ENCODE measurements at regions not wholly inside any gene's neighbourhood (a gene's known extent, or its start where the extent isn't known, plus 50 kb on each side); places are given as distances from the start of the nearest gene placed in this dataset.

GRCh38 chr3:72248389-72248761 is 463.4 kb upstream of the PROK2 start:
- POLR2A ChIA-PET = no interaction called here

GRCh38 chr3:72247645-72248388 is 462.9 kb upstream of the PROK2 start:
- Mint-ChIP-seq H3K27me3 (peaks cover 17% of the 10 kb centered on the region), H3K4me1 (no peaks in the 10 kb centered on the region), H3K36me3 (ENCODE audit: low read depth) (no peaks in the 10 kb centered on the region), H3K4me3 (no peak overlapping the region), H3K27ac (no peak overlapping the region), H3K9me3 (no peaks in the 10 kb centered on the region)
- DNase-seq = no peak
- CTCF ChIA-PET = no interaction called here
- POLR2A ChIA-PET = no interaction called here

More at GRCh38 chr3:72248389-72248761, 463.4 kb upstream of the PROK2 start:
- Mint-ChIP-seq H3K4me3 (no peak overlapping the region), H3K36me3 (ENCODE audit: low read depth) (no peaks in the 10 kb centered on the region), H3K4me1 (no peaks in the 10 kb centered on the region), H3K9me3 (no peaks in the 10 kb centered on the region), H3K27ac (no peak overlapping the region), H3K27me3 (peaks cover 17% of the 10 kb centered on the region)
- DNase-seq = no peak
- CTCF ChIA-PET = no interaction called here

- CTCF ChIA-PET = no interaction called here
- POLR2A ChIA-PET = no interaction called here
- H3K36me3 Mint-ChIP-seq (ENCODE audit: low read depth) = no peaks in the 10 kb centered on the region
These were observed 462.2 kb upstream of the PROK2 start for GRCh38 chr3:72247126-72247525.

DNA sequence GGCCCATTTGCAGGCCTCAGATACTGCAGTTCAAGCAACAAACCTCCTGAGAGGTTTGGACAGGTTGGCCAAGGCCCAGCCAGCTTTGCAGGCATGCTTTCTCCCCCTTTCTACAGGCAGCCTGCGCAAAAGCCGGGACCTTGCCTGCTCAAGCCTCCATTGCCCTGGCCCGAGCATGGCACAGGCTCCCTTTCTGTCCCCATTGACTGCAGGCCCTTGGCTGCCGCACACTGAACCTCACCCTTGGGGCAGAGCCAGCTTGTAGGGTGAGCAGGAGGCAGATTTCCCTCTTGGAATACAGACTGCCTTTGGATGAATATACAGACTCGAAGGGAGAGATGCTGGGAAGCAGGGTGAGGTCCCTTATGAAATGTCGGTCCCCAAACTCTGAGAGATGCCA is 461.7 kb upstream of the PROK2 start:
- POLR2A ChIA-PET = no interaction called here
- H3K9me3 Mint-ChIP-seq = no peaks in the 10 kb centered on the region
- no peaks in the 10 kb centered on the region for H3K4me1 Mint-ChIP-seq
- H3K27me3 Mint-ChIP-seq = peaks cover 10% of the 10 kb centered on the region
- CTCF ChIA-PET = no interaction called here
- no peak for DNase-seq
- no peak overlapping the region for H3K27ac Mint-ChIP-seq
- H3K4me3 Mint-ChIP-seq = no peak overlapping the region
- H3K36me3 Mint-ChIP-seq (ENCODE audit: low read depth) = no peaks in the 10 kb centered on the region

More at GRCh38 chr3:72247126-72247525, 462.2 kb upstream of the PROK2 start:
- H3K4me1 Mint-ChIP-seq = no peaks in the 10 kb centered on the region
- no peak overlapping the region for H3K27ac Mint-ChIP-seq
- no peak for DNase-seq
- peaks cover 14% of the 10 kb centered on the region for H3K27me3 Mint-ChIP-seq
- no peak overlapping the region for H3K4me3 Mint-ChIP-seq
- no peaks in the 10 kb centered on the region for H3K9me3 Mint-ChIP-seq

- ChIA-PET CTCF (no interaction called here), POLR2A (no interaction called here)
- Mint-ChIP-seq H3K27me3 (peaks cover 5% of the 10 kb centered on the region), H3K4me3 (no peak overlapping the region), H3K36me3 (ENCODE audit: low read depth) (no peaks in the 10 kb centered on the region), H3K9me3 (no peaks in the 10 kb centered on the region), H3K4me1 (no peaks in the 10 kb centered on the region), H3K27ac (no peak overlapping the region)
- no peak for DNase-seq
These were observed 460.3 kb upstream of the PROK2 start for GRCh38 chr3:72245183-72245811.

- H3K9me3 Mint-ChIP-seq = no peaks in the 10 kb centered on the region
- no peaks in the 10 kb centered on the region for H3K36me3 Mint-ChIP-seq (ENCODE audit: low read depth)
- H3K27me3 Mint-ChIP-seq = peaks cover 2% of the 10 kb centered on the region
- no peaks in the 10 kb centered on the region for H3K4me1 Mint-ChIP-seq
- no peak for DNase-seq
- ChIA-PET POLR2A (no interaction called here), CTCF (no interaction called here)
- H3K4me3 Mint-ChIP-seq = no peak overlapping the region
- no peak overlapping the region for H3K27ac Mint-ChIP-seq
These were observed 459.4 kb upstream of the PROK2 start for GRCh38 chr3:72244396-72244795.

DNA sequence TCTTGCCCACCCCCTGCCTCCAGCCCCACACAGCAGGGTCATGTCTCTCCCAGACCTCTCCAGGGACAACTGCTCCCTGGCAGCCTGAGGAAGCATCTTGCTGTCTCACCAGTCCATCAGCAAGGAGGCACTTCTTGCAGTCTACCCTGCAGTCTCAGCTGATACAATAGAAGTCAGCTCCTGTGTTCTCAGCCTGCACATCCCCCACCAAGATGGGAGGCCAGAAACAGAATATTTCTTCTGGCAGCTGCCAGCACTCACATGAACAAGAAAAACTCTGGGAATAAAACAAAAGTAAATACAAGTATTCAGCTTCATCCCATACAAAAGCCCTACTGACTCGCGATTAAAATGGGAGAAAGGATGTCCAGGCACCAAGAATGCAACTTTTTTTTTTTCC is 457.4 kb upstream of the PROK2 start:
- Mint-ChIP-seq H3K27me3 (no peaks in the 10 kb centered on the region), H3K27ac (no peak overlapping the region), H3K36me3 (ENCODE audit: low read depth) (no peaks in the 10 kb centered on the region), H3K9me3 (no peaks in the 10 kb centered on the region), H3K4me1 (no peaks in the 10 kb centered on the region), H3K4me3 (no peak overlapping the region)
- no peak for DNase-seq
- CTCF ChIA-PET = no interaction called here
- POLR2A ChIA-PET = no interaction called here

- Mint-ChIP-seq H3K4me3 (no peak overlapping the region), H3K4me1 (no peaks in the 10 kb centered on the region), H3K27me3 (peaks cover 4% of the 10 kb centered on the region), H3K27ac (no peak overlapping the region), H3K36me3 (ENCODE audit: low read depth) (no peaks in the 10 kb centered on the region), H3K9me3 (no peaks in the 10 kb centered on the region)
- no peak for DNase-seq
- CTCF ChIA-PET = no interaction called here
- POLR2A ChIA-PET = no interaction called here
These were observed 456.6 kb upstream of the PROK2 start for GRCh38 chr3:72241525-72241924.

DNA sequence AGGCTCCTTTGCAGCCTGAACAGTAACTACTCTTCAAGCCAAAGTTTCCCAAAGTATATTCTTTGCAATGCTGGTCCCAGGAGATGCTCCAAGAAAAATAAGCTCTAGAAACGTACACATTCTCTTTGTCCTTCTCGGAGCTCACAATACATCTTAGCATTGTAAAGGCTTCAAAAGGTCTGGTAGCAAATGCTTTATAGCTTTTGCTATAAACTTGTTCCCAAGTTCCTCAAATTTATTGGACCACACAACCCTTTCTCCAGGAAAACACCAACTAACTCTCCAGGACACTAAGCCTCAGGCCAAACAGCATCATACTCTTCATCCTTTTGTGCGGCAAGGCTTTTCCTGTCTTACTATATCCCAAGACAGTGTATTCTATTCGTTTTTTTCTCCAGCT is 455.6 kb upstream of the PROK2 start:
- no peak for DNase-seq
- H3K27me3 Mint-ChIP-seq = peaks cover 6% of the 10 kb centered on the region
- no peaks in the 10 kb centered on the region for H3K4me1 Mint-ChIP-seq
- no peaks in the 10 kb centered on the region for H3K9me3 Mint-ChIP-seq
- H3K36me3 Mint-ChIP-seq (ENCODE audit: low read depth) = no peaks in the 10 kb centered on the region
- no peak overlapping the region for H3K27ac Mint-ChIP-seq
- CTCF ChIA-PET = no interaction called here
- POLR2A ChIA-PET = no interaction called here
- no peak overlapping the region for H3K4me3 Mint-ChIP-seq

DNA sequence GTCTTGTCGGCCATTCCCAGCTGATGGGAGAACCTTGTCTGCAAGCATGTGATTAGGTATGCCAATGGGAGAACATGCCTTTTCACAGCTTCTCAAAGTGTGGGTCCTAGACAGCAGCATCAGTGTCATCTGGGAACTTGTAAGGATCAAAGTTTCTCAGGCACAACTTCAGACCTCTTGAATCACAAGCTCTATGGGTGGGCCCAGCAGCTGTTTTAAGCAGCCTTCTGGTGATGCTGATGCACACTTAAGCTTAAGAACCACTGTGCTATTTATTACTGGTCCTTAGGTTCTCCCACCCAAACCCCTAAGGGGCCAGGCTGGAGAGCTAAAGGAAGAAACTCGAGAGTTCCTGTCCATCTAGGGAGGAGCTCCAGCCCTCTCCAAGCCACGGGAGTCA is 453.9 kb upstream of the PROK2 start:
- DNase-seq = no peak
- Mint-ChIP-seq H3K4me3 (no peak overlapping the region), H3K9me3 (no peaks in the 10 kb centered on the region), H3K36me3 (ENCODE audit: low read depth) (no peaks in the 10 kb centered on the region), H3K27ac (no peak overlapping the region), H3K4me1 (no peaks in the 10 kb centered on the region), H3K27me3 (peaks cover 6% of the 10 kb centered on the region)
- POLR2A ChIA-PET = no interaction called here
- CTCF ChIA-PET = no interaction called here

DNA sequence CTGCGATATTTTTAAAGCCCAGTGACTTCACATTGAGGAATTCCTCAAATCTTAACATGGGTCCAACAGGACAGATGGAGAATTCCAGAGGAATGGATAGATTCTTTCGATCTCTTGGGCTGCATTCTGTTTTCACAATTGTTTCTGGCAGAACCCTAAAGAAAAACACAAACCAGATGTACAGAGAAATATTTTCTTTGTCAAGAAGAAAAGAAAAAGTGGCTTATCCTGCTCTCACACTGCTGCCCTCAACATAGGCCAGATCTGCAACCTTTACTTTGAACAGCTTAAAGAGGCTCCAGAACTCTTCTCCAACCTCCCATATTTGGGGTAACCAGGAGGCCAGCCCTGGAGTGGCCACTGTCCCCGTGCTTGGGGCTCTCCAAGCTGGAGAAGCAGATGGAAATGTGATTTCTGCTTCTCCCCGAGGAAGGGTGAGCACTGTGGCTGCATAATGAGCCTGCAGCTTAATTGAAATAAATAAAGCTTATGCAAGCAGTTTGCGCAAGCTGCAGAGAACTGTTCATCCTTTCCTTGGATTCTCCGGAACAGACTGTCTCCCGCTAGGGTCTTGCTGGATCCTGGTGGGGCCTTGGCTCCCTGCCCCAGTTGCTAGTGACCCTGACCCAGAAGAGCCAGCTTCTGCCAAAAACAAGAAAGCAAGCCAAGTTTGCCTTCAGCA is 453.2 kb upstream of the PROK2 start:
- Mint-ChIP-seq H3K4me3 (no peak overlapping the region), H3K27me3 (peaks cover 6% of the 10 kb centered on the region), H3K9me3 (no peaks in the 10 kb centered on the region), H3K36me3 (ENCODE audit: low read depth) (no peaks in the 10 kb centered on the region), H3K4me1 (no peaks in the 10 kb centered on the region), H3K27ac (no peak overlapping the region)
- POLR2A ChIA-PET = no interaction called here
- CTCF ChIA-PET = no interaction called here
- no peak for DNase-seq

DNA sequence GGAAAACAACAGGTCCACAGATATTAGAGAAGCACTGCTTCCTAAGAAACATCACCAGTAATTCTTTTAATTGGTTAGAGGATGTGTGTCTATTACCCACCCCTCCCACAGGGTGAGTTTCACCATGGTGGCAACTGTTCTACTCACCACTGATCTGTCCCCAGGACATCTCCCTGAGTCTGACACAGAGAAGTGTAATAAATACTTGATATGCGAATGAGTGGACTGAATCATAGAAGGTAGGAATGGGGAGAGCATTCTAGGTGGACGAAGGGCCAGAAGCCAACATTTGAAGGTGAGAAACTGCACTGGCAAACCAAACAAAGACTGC is 452.7 kb upstream of the PROK2 start:
- H3K4me1 Mint-ChIP-seq = no peaks in the 10 kb centered on the region
- H3K36me3 Mint-ChIP-seq (ENCODE audit: low read depth) = no peaks in the 10 kb centered on the region
- no peak for DNase-seq
- no peak overlapping the region for H3K27ac Mint-ChIP-seq
- peaks cover 6% of the 10 kb centered on the region for H3K27me3 Mint-ChIP-seq
- ChIA-PET CTCF (no interaction called here), POLR2A (no interaction called here)
- no peaks in the 10 kb centered on the region for H3K9me3 Mint-ChIP-seq
- H3K4me3 Mint-ChIP-seq = no peak overlapping the region

- no peaks in the 10 kb centered on the region for H3K36me3 Mint-ChIP-seq (ENCODE audit: low read depth)
- no peaks in the 10 kb centered on the region for H3K4me1 Mint-ChIP-seq
- no peaks in the 10 kb centered on the region for H3K9me3 Mint-ChIP-seq
- H3K4me3 Mint-ChIP-seq = no peak overlapping the region
- ChIA-PET CTCF (no interaction called here), POLR2A (no interaction called here)
- H3K27ac Mint-ChIP-seq = no peak overlapping the region
- DNase-seq = no peak
- H3K27me3 Mint-ChIP-seq = peaks cover 6% of the 10 kb centered on the region
These were observed 449.4 kb upstream of the PROK2 start for GRCh38 chr3:72234391-72234790.

DNA sequence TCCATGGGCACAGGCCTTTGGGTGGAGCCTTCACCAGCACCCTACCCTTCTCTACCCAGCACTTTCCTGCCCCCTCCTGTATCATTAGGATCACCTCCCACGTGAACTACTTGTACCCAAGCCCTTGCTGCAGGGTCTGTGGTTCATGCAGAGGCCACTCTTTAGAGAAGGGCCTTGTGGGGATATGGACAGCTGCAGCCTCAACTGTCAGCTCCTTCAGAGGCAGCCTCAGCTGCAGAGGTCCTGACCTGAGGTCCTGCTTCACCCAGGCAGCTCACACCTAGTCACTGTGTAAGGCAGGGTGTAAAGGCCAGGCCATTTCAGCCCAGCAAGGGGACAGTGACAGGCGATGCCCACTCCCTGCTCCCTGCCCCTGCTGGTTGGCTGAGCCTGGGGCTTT is 448.6 kb upstream of the PROK2 start:
- no peak overlapping the region for H3K4me3 Mint-ChIP-seq
- no peaks in the 10 kb centered on the region for H3K36me3 Mint-ChIP-seq (ENCODE audit: low read depth)
- ChIA-PET CTCF (no interaction called here), POLR2A (no interaction called here)
- no peak overlapping the region for H3K27ac Mint-ChIP-seq
- DNase-seq = no peak
- H3K9me3 Mint-ChIP-seq = no peaks in the 10 kb centered on the region
- H3K27me3 Mint-ChIP-seq = peaks cover 6% of the 10 kb centered on the region
- H3K4me1 Mint-ChIP-seq = no peaks in the 10 kb centered on the region
